Type B pancreatic cell (in vitro differentiated cells): ENCODE measurements at regions not wholly inside any gene's neighbourhood (a gene's known extent, or its start where the extent isn't known, plus 50 kb on each side); places are given as distances from the start of the nearest gene placed in this dataset.

Source experiments
- DNase-seq: peaks from one replicate; pipeline ENCODE4 v3.0.0; 2021; ENCODE audit warnings: mixed read lengths; ENCODE audit not compliant: unreplicated experiment; ENCODE audit errors: extremely low spot score
- H3K27ac Mint-ChIP-seq: 2 replicates; pipeline ENCODE4 v1.8.0; 2021; ENCODE audit warnings: mild to moderate bottlenecking, mixed read lengths
- H3K27me3 Mint-ChIP-seq: 2 replicates; pipeline ENCODE4 v1.8.0; 2021; ENCODE audit warnings: mixed read lengths
- H3K36me3 Mint-ChIP-seq: 2 replicates; pipeline ENCODE4 v1.8.0; 2021; ENCODE audit warnings: mixed read lengths
- H3K4me1 Mint-ChIP-seq: one replicate; pipeline ENCODE4 v1.8.0; 2021; ENCODE audit warnings: mixed read lengths; ENCODE audit not compliant: unreplicated experiment
- H3K4me3 Mint-ChIP-seq: 2 replicates; pipeline ENCODE4 v1.8.0; 2021; ENCODE audit warnings: mild to moderate bottlenecking, mixed read lengths
- H3K9me3 Mint-ChIP-seq: 2 replicates; pipeline ENCODE4 v1.8.0; 2021; ENCODE audit warnings: mixed read lengths
- CTCF ChIP-seq: fragments of 200-600 bp; sonication (generic); conservative IDR thresholded peaks from 2 replicates; pipeline ENCODE4 v1.5.0; 2021; ENCODE audit warnings: antibody characterized with exemption, mild to moderate bottlenecking

DNA sequence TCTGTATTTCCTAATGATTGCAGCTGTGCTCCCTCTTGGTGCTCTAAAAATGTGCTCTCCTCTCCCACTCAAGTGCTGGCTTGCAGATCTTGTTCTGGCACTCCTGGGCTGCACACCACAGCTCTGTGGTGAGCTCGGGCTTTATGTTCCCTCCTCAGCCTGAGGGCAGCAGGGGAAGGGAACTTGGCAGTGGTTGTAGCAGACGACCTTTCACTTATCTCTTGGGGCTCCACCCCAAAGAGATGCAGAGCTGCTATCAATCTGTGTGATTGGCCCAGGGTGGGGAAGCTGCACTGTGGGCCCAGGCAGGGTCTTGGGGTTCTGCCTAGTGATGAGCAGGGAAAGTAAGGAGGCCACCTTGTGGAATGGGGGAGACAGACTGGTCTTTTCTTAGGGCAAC, 143.5 kb upstream of the GORAB start:
- Mint-ChIP-seq H3K27me3 (no peaks in the 10 kb centered on the region), H3K4me3 (no peak overlapping the region), H3K36me3 (no peaks in the 10 kb centered on the region), H3K4me1 (no peaks in the 10 kb centered on the region), H3K27ac (no peak overlapping the region), H3K9me3 (peaks cover 4% of the 10 kb centered on the region)
- TF ChIP-seq CTCF, result no peak
- no peak for DNase-seq

GRCh38 chr1:170395149-170395548, 136.8 kb upstream of the GORAB start:
- Mint-ChIP-seq H3K27me3 (no peaks in the 10 kb centered on the region), H3K4me3 (no peak overlapping the region), H3K36me3 (no peaks in the 10 kb centered on the region), H3K4me1 (no peaks in the 10 kb centered on the region), H3K27ac (no peak overlapping the region), H3K9me3 (peaks cover 4% of the 10 kb centered on the region)
- no peak for DNase-seq
- TF ChIP-seq CTCF, result no peak

DNA sequence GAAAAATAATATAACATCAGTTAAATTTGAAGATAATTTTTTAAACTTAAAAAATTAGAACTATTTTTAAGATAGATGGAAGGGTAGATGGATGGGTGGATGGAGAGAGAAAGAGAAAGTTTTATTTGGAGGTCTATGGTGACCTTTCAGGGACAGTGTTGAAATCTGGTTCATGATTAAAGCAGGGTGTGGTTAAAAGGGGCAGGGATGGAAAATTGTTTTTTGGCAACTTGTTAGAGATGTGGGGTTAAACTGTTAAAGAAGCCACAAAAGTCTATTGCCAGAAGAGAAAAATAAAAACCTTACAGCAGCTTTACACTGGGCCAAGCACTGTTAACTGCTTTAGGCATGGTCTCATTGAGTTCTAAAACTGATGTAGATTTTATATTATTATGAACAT, 134.9 kb upstream of the GORAB start:
- no peaks in the 10 kb centered on the region for H3K27me3 Mint-ChIP-seq
- H3K4me1 Mint-ChIP-seq, result no peaks in the 10 kb centered on the region
- no peak for DNase-seq
- H3K36me3 Mint-ChIP-seq, result no peaks in the 10 kb centered on the region
- H3K27ac Mint-ChIP-seq, result no peak overlapping the region
- no peak overlapping the region for H3K4me3 Mint-ChIP-seq
- TF ChIP-seq CTCF, result no peak
- H3K9me3 Mint-ChIP-seq, result peaks cover 4% of the 10 kb centered on the region

- Mint-ChIP-seq H3K27me3 (no peaks in the 10 kb centered on the region), H3K4me3 (no peak overlapping the region), H3K36me3 (no peaks in the 10 kb centered on the region), H3K4me1 (peaks cover 6% of the 10 kb centered on the region), H3K27ac (no peak overlapping the region), H3K9me3 (no peaks in the 10 kb centered on the region)
- no peak for TF ChIP-seq CTCF
- DNase-seq, result no peak
Measured at GRCh38 chr1:170402476-170403311, 129.3 kb upstream of the GORAB start.

- Mint-ChIP-seq H3K4me1 (peaks cover 12% of the 10 kb centered on the region), H3K27me3 (no peaks in the 10 kb centered on the region), H3K4me3 (no peak overlapping the region), H3K36me3 (no peaks in the 10 kb centered on the region), H3K27ac (no peak overlapping the region), H3K9me3 (no peaks in the 10 kb centered on the region)
- no peak for DNase-seq
- no peak for TF ChIP-seq CTCF
Measured at GRCh38 chr1:170407138-170407537, 124.8 kb upstream of the GORAB start.

DNA sequence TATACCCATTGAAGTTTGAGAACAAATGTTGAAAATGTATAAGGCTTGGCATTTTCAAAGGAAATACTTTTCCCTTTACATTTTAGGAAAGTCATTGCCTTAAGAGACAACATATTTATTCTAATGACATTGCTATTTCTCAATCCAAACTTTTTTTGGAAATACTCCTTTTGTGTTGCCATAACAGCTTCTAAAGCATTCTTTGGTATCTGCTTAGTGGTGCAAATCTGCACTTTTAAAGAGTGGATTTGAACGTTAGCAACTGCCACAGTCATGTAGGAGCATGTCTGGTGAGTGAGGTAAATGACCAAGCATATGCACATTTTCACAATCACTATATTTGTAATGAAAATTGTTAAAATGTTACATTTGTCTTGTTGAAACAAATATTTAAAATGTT, 124.4 kb upstream of the GORAB start:
- TF ChIP-seq CTCF, result no peak
- Mint-ChIP-seq H3K4me1 (peaks cover 12% of the 10 kb centered on the region), H3K27ac (no peak overlapping the region), H3K4me3 (no peak overlapping the region), H3K36me3 (no peaks in the 10 kb centered on the region), H3K9me3 (no peaks in the 10 kb centered on the region), H3K27me3 (no peaks in the 10 kb centered on the region)
- no peak for DNase-seq
